COLO829 (cell line): ENCODE measurements at regions not wholly inside any gene's neighbourhood (a gene's known extent, or its start where the extent isn't known, plus 50 kb on each side); places are given as distances from the start of the nearest gene placed in this dataset.
"Not testable (repeated sequence)": the region's sequence is repeated elsewhere in the genome, so short reads cannot be mapped to it uniquely, and the experiment has no call there.

Experiments used
- DNase-seq: peaks from one replicate; pipeline ENCODE4 v3.0.0; 2012; ENCODE audit warnings: low spot score

DNA sequence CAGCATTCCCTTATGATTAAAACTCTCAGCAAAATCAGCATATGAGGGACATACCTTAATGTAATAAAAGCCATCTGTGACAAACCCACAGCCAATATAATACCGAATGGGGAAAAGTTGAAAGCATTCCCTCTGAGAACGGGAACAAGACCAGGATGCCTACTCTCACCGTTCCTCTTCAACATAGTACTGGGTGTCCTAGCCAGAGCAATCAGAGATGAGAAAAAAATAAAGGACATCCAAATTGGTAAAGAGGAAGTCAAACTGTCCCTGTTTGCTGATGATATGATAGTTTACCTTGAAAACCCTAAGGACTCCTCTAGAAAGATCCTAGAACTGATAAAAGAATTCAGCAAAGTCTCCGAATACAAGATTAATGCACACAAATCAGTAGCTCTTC lies 141.6 kb upstream of the MAN1A1 start:
- DNase-seq: not testable (repeated sequence)

DNA sequence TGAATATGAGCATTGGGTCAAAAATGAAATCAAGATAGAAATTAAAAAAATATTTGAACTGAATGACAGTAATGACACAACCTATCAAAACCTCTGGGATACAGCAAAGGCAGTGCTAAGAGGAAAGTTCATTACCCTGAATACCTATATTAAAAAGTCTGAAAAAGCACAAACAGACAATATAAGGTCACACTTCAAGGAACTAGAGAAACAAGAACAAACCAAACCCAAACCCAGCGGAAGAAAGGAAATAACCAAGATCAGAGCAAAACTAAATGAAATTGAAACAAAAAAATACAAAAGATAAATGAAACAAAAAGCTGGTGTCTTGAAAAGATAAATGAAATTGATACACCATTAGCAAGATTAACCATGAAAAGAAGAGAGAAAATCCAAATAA lies 140.5 kb upstream of the MAN1A1 start:
- DNase-seq: not testable (repeated sequence)

DNA sequence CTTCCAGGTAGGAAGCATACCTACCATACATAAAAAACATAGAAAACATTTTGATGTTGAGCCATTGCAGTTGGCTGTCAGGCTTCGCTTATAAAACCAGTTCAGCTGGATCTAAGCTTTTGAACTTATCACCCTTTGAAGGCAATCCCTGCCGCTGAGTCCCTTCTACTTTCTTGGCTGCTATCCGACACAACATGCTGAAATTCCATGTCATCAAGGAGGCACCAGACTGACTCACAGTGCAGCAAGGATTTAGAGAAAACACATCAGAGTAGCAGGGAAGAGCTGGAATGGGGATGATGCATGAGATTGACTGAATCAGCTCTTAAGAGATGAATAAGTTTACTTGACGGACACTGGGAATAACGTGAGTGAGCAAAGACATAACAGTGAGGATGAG lies 135.0 kb upstream of the MAN1A1 start:
- no peak for DNase-seq

DNA sequence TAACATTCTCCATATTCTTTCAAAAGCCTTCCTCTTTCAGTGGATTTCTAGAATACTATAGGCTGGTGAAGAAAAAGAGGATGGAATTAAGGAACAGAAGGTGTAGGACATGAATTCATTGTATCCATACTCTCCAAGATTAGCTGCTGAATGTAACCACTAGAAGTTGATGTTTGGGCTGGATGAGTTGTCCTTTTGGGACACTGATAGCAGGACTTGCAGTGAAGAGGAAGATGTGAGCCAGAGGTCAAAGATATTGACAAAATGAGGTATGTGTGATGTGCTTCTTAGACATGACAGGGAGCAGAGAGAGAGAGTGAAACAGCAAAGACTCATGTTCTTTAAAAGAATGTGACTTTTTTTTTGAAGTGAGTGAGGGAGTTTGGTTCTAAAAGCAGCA lies 134.3 kb upstream of the MAN1A1 start:
- DNase-seq: no peak

DNA sequence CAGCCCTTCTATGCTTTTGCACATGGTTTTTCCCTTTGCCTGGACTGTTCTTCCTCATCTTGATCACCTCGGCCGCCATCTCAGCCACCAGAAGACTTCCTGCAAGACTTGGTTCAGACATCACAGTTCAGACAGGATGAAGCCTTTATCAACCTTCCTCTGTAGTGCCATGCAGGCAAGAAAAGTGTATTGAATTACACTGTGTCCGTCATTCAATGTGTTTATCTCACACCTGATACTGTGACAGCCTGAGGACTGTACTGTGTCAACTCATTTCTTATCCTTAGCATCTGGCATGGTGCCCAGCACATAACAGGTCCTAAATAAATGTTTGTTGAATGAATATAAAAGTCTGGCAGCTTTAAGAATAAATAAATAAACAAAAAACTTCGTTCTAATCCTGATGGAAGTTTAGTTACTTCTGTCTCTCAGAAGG lies 133.3 kb upstream of the MAN1A1 start:
- DNase-seq: no peak

DNA sequence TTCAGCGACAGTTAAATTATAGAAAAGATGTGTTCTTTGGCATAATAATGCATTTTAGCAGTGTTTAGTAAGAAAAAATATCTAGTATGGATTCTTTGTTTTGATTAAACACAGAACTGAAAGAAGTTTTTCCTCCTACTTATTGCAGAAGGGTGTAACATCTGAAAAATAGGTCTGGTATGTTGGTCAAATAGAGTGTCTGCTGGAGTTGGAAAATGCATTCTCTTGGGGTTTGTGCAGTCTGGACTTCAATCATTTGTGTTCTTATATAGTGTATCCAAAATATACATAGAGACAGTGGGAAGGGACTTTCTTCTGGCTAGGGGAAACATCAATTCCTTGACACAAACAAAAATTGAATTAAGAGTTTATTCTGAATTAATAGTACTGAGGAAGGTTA lies 132.4 kb upstream of the MAN1A1 start:
- DNase-seq: no peak

DNA sequence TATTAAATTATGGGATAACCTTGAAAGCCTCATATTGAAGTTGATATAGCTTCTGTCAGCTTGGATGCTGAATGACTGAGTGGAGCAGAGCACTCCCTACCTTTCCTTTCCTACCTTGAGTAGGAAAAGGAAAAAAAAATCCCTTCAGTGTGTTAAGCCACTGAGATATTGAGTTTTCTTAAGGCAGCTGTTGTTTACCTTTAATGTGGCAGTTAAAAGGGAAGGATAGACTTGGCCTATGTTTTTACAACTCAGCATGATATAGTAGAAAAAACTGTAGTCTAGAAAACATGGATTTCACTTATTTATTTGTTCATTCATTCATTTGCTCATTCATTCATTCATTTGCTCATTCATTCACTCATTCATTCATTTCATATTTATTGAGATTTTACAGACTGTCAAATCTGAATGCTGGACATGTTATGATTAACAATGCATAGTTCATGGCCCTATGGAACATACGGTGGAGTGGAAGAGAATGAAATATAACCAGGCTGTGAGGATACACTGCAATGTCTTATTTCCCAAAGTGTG lies 131.5 kb upstream of the MAN1A1 start:
- DNase-seq: no peak

DNA sequence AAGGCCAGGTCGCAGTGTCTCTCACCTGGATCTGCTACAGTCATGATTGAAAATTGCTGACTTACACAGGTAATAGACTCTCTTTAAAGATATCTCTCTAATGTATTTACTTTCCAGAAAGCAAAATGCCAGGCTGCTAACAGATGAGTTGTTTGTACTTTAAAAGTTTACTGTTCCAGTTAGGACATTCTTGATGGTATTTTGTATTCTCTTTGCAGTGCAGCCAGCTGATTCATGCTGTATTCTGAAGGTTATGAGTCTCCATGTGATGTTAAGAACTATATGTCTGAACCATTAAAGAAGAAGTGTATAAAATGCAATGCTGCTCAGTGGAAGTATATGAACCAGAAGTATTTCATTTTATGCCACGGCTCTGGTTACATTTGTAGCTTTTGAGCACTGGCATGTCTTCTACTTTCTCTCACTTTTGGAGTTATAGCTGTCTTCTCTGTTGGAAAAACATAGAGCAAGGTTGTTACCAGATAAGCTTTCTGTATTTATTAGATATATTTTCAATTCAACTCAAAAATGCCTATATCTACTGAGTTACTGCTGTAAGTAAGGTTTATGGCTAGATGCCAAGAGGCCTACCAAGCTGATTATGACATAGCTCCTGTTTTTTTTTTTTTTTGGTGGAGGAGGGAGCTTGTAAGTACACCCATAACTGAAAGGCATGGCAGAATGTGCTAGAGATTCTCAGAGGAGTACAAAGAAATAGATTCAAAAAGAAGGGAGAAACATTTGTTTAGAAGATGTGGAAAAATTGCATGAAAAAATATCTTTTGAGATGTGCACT lies 130.5 kb upstream of the MAN1A1 start:
- no peak for DNase-seq

DNA sequence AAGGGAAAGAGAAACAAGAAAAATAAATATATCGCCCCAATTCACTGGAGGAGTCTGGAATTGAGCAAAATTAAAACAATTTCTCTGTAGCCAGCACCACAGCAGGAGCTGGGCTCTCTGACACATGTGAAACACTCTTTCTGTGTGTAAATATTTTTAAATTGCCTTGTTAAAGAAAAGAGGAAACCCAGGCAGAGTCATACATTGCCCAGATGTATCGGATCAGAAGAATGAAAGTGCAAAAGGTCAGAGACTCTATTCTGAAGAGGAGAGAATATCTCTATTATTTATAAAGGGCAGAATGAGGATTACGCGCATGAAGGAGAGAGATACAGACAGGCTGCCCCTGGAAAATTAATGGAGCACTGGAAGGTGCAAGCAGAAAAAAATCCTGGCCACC lies 127.0 kb upstream of the MAN1A1 start:
- DNase-seq: no peak

DNA sequence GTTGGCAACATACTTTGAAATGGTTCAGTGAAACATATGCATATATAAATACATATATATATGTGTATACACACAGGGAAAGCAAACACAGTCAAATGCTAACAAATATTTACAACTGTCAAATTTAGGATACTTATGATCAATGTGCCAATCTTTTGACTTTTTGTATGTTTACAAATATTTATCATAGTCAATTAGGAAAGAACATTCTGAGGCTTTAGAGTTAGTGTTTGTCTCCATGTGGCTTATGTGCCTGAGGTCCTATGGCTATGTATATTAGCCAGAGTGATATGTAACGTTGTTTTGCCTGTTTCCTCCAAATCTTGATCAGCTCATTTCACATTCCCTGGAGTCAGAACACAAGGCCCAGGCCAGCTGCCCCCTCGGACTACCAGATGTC lies 126.5 kb upstream of the MAN1A1 start:
- DNase-seq: no peak

DNA sequence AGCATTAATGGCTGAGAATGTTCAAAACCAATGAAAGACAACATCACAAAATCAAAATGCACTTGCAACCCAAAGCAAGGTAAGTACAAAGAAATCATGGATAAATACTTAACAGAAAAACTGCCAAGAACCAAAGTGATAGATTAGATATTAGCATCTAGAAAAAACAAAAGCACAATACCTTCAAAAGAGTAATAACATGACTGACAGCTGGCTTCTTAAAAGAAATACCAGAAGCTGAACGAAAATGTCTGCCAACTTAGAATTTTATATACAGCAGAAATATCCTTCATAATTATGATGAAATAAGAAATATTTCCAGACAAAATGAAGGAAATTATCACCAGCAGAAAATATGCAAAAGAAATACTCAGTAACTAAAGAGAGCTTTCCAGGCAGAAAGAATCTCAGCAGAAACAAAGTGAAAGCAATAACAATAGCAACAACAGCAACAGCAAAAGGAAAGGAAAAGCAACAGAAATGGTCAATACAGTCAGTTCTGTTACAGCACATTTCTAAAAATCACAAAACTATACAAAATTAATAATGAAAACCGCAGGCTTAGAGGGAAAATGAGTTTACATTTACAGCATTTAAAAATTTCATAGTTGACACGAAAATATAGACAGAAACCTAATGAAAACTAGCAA lies 121.5 kb upstream of the MAN1A1 start:
- DNase-seq: no peak

DNA sequence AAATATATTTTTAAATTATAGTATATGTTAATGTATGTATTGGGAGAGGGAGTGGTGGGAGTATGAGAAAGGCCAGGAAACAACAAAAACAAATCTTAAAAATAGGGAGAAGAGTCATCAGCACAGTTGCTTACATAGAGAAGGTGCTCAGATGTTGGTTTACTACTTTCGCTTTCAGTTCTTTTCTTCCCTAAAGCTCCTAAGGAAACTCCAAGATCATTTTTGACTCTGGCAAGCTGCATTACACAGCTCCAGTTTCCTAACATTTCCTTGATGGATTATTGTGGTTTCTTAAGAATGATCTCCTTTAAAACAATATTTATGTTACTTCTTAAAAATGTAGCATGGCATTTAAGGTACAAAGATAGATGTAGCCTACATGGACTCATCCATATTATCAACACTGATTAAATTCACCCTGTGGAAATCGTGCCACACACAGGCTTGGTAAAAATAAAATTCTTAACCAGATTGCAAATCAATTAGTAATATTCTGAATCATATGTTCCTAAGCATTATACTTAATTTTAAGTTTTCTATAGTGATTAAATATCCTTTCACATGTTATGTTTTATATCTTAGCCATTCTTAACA lies 118.0 kb upstream of the MAN1A1 start:
- DNase-seq: no peak

DNA sequence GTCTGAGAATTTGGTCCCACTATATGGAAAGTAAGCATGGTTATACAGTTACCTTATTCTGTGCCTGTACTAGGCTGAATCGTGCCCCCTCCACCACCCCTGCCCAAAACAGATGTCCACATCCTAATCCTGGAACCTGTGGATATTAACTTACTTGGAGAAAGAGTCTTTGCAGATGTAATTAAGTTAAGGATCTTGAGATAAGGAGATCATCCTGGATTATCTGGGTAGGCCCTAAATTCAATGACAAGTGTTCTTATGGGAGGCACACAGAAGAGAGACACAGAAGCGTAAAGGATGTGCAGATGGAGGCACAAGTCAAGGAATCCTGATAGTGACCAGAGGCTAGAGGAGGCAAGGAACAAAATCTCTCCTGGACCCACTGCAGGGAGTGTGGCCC lies 116.7 kb upstream of the MAN1A1 start:
- DNase-seq: no peak

DNA sequence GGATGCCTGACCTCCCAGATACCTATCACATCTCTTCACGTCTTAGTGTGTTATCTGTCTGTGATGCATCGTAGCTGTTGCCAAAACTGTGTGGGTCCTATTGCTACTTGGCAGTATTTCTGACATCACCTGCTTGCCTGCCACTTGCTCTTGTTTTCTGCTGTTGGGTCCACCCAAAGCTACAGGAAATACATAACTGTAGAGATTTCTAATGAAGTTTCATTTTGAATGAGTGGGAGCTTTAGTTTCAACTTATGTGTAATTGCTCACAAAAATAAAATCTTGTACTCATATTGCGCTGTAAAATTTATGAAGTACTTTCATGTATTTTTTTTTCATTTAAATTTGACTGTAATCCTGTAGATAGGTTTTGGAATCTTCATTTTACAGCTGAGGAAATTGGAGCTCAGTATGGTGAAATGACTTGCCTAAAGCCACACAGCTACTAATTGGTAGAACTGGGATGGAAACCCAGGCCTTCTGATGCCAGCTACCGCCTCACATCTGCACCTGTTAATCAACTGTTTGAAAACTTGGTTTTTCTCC lies 113.6 kb upstream of the MAN1A1 start:
- DNase-seq: no peak

DNA sequence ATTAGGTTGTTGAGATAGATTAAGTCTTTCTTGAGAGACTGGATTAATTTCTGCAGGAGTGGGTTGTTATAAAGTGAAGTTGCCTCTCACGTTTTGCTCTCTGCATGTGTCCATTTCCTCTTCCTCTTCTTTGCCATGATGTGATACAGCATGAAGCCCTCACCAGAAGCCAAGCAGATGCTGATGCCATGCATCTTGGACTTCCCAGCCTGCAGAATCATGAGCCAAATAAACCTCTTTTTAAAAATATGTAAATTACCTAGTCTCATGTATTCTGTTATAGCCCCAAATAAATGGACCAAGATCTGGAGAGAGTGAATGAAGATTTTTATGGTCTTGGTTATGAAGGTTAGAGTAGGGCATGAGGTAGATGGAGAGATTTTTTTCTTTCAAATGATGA lies 111.6 kb upstream of the MAN1A1 start:
- DNase-seq: no peak

DNA sequence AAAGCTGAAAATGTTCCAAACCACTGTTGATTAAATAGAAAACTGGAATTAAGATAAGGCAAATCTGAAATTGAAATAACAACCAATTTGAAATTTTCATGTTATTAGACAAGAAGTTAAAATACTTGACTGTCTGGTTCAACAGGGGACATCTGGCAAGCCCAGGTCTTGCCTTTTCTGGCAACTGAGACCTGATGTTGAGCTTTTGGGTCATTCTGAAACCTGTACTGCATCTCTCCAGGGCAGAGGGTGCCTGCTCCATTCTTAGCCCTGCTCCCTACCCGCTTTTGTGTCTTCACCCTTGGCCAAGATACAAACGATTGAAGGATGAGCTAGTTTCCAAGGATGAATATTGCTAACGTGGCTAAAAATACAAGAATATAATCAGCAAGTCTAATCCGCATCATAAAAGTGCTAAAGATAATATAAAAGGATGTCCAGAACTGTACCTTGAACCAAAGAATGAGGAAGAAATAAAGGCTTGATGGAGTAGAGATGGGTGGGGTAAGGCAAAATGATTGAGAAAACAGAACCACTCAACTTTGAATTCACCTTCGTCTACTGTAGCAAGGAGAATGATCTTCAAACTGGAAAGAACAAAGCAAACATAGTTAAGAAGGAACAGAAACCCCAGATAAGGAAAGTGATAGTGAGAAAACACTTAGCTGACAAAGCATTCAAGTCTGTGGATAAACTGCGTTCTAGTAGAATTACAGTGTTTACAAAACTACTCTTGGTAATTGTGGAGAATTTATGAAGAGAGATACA lies 109.8 kb upstream of the MAN1A1 start:
- no peak for DNase-seq

DNA sequence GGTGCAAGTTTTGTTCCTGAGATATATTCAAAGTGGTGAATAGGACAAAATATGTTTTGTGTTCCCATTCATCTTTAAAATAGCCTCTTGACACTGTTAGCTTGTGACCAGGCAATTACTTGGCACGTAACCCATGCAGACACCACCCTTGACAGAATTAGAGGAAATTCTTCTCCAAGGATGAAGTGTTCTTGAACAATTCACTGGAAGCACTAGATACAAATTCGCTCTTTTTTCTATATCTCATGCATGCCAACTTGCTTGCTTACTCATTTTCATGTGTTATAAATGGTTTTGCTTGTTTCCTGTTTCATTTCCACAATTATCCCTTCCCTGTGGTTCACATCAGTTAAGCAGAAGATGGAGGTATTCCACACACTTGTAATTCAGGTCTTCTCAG lies 105.2 kb upstream of the MAN1A1 start:
- DNase-seq: no peak

DNA sequence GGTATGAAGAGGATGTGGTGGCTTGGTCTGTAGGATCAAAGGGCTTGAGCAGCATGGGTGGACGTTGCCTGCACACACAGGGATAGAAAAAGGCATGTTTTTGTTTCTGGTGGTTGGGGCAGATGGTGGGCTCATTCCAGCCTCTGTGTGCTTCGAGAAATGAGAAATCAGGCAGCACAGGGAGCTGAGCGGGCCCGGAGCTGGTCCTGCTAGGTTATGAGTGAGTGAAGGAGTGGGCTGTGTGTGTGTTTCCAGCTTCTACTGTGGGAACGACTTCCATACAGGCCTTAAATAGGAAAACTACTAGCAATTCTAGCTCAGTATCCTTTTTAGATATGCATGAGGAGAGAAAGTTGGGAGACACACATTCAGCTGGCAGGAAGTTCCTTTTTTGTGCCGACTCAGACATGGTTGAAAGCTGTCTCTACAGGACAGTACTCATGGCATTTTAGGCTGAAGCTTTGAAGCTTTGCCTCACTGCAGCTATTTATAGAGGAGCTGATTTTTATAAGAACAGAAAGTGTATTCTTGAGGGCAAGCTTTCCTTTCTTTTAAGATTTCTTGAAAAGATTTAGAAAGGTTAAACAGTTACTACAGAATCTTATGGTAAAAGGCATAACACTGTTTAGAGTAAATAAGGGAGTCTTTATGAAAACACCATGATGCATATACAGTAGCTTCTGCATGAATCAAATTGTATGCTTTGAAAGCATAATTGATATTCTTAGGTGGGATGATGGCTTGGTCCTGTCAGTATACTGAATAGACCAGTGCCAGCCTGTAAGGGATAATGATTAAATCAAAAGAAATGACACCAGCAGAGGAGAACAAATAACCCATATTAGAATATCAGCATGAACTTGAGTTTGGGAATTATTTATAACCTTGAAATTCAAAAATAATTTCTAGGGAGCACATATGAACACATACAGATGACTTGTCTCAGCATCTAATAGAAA lies 104.0 kb upstream of the MAN1A1 start:
- no peak for DNase-seq

DNA sequence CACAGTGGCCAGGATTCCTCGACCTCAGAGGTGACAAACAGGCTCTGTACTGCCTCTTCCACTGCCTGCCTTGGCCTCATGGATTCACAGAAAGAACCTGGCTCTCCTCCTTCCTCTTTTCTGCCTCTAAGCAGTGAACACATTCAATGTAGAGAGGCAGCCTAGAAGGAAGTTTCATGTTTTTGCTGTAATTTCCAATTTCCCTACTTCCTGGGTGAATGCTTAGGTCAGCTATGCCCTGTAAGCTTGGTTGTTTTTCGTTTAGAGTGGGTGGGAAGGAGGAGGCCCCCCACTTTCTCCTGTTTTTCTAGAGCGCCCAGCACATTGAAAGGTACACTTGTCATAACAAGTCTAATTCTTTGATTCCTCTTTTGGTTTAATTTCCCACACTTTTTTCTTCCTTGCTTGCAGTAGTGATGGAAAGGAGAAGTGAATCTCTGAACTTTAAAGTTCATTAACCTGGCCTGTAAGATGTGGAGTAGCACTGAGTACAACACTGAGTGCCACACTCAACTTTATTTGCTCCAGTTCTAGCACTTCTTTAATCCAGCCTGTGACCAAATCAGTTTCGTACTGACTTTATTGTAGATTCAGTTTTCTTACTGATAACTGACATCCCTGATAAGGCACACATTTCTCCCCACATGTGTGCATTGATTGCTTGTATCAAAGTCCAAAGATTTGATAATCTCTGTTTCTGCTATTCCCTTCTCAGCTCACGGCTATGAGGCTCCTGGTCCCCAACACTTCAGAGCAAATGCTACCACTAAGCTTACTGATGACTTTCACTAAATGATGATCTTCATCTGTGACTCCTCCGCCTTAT lies 100.0 kb upstream of the MAN1A1 start:
- no peak for DNase-seq

DNA sequence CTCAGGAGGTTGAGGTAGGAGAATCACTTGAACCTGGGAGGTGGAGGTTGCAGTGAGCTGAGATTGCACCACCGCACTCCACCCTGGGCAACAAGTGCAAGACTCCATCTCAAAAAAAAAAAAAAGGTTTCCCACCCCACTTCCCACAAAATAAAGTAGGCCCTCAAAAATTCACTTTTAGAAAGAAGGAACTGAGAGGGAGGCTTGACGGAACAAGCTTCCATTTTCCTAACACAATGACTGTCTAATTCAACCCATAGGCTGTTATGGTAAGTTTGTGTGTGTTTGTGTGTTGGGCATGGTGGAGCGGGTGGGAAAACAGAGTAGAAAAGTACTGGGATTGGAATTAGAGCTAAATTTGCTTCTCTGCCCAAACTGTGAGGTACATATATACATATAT lies 98.4 kb upstream of the MAN1A1 start:
- DNase-seq: no peak
